ENCODE measurements at regions not wholly inside any gene's neighbourhood (a gene's known extent, or its start where the extent isn't known, plus 50 kb on each side); places are given as distances from the start of the nearest gene placed in this dataset.

DNA sequence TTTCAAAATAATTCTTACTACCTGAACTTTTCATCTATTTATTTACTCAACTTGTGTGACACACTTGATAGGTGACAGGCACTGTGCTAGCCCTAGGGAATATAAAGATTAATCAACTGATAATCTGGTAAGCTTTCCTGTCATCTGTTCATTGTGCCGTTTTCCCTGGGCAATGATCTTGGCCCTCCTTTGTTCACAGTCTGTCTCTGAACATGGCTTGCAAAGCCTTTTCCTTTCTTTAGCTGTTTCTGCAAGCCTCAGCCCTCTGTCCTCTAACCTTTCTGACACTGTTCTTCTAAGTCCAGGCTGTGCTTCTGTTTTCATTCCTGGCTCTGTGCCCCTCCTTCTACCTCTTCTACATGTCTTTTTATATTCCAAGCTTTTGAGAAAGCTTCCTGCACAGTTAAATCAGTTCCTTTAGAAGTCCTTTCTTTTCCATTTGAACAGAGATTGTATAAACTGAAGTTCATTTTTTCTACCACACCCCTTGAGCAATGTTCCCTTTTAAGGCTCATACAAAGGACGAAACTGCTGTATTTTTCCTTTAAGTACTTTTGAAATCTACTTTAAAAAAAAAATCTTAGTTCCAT is 803.0 kb upstream of the ZNF608 start:
- intact Hi-C loops (cut with DNase I): no loop called here
- ATAC-seq (peak in 1 of 2 donors; percentile 58), DNase-seq (no peak)

DNA sequence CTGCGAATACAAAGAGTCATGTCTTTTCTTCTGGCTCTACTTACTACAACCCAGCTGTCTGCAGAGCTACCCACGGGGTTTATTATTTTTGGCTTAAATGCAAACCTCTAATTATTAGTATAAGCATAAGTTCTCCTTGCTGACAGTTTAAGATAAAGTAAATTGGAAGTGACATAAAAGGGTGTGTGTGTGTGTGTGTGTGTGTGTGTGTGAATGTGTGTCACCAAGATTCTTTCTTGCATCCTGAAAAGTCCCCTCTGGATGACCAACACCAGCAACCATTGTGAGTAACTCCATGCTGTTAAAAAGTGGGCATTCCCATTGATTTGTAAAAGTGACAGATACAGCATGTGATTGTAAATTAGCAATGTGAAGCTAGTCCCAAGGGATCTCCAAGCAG is 803.8 kb upstream of the ZNF608 start:
- ATAC-seq (peak; percentile 50 to 88), DNase-seq (no peak)
- intact Hi-C loops (cut with DNase I): no loop called here

DNA sequence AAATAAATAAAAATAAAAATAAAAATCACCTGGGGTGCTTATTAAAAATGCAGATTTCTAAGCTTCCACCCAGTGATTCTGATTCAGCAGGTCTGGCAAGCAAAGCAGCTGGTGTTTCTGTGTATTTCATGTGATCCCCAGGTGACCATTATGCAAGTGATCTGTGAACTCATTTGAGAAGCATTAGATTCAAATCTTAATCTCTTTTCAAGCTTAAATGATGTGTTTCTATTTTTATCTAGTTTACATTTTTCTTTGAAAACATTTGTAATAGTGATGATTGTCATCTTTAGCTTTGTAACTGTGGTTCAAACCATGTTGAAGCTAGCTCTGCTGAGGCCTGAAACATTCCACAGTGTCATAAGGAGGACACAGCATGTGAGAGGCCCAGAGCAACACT is 804.8 kb upstream of the ZNF608 start:
- no peak for ATAC-seq
- intact Hi-C loops (cut with DNase I): no loop called here
- DNase-seq: no peak

DNA sequence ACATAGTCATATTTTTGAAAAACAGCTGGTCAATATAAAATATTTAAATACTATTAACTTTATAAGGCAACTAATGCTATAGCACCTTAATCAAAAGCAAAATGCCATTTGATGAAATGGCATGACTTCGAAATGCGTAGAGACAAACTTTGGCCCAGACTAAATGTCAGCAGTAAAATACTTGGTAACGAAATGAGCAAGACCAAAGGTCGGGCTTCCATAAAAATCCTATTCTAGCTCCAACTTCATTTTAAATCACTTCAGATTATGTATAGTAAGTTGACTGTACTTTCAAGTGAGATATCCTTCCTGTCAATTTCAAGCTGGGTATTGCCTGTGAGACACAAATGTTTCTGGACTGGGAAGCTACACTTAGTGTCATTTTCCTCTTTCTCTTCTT is 805.4 kb upstream of the ZNF608 start:
- DNase-seq: no peak
- intact Hi-C loops (cut with DNase I): no loop called here
- no peak for ATAC-seq

DNA sequence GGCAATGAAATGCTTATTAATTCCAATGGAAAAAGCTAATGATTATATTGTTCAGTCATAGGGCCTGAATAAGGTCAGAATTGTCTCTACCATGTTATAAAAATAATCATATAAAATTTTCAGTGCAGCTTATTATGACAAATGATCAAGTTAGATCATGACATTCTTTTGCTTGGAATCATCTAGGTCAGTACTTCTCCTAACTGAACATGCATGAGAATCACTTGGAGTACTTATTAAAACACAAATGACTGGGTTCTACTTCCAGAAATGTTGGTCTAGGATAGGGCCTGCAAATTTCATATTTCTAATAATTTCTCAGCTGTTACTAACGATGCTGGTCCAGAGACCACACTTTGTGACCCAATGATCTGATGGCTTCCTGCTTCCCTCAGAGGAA is 806.0 kb upstream of the ZNF608 start:
- no peak for DNase-seq
- no peak for ATAC-seq
- intact Hi-C loops (cut with DNase I): no loop called here

DNA sequence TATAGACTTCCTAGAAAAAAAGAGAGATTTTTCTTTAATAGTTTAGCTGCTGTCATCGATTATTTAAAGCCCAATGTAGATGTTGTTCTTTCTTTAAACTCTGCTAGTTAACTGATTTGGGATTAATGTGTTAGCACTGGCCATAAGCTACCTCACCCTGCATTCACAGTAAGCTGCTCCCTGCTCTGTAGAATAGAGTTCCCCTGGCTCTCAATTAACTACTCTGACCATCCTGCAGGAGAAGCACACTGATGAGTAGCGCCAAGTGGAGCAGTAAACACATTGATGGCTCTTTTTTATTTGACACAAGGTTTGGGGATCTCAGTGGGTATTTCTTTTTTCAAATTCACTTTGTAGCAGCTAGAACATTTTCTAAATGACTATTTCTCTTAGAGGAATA is 807.9 kb upstream of the ZNF608 start:
- intact Hi-C loops (cut with DNase I): no loop called here
- ATAC-seq (no peak), DNase-seq (no peak)

DNA sequence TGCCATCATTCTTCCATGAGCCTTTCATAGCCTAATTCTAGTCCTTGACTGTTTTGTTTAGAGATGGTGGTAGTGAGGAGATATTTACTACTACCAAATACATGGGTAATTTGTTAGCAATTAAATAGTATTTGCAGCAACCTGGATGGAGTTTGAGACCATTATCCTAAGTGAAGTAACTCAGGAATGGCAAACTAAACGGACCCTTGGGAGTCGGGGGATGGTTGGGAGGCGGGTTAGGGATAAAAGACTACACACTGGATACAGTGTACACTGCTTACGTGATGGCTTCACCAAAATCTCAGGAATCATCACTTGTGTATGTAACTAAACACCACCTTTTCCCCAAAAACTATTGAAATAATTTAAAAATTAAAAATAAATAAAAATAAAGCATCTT is 809.2 kb upstream of the ZNF608 start:
- intact Hi-C loops (cut with DNase I): no loop called here
- DNase-seq (no peak), ATAC-seq (no peak)

DNA sequence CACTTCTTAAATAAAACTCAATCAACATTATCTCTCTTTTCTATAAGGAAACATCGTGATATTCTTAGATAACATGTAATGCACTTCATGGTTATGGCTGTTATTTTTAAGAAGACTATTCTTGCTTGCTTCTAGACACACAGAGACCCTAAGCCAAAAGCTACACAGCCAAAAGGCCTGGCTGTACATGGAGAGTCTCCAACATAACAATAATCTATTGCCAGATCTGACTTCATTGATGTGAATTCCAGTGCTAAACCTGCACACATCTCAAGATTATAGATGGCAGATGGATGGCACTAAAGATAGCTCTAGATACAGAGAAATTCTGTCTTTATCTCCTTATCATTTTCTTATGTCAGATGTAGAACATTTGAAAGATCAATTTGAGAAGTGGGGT is 811.6 kb upstream of the ZNF608 start:
- intact Hi-C loops (cut with DNase I): no loop called here
- DNase-seq (no peak), ATAC-seq (no peak)

DNA sequence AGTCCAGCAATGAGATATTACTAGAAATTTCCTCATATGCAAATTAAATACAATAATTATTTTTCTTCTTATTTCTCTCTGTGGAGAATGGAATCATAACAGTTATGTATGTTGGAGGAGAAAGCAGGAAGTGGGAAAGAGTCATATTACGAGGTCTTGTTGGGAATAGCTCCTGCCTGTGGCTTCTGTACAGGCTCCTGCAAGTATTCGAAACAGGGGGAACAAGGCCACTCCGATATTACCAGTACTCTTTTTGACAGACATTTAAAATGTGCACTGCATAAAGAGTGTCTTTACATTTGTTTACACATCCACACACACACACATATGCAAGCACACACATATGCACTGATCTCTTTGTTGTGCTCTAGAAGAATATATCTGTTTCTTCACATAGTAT is 812.0 kb upstream of the ZNF608 start:
- ATAC-seq (no peak), DNase-seq (no peak)
- intact Hi-C loops (cut with DNase I): no loop called here

DNA sequence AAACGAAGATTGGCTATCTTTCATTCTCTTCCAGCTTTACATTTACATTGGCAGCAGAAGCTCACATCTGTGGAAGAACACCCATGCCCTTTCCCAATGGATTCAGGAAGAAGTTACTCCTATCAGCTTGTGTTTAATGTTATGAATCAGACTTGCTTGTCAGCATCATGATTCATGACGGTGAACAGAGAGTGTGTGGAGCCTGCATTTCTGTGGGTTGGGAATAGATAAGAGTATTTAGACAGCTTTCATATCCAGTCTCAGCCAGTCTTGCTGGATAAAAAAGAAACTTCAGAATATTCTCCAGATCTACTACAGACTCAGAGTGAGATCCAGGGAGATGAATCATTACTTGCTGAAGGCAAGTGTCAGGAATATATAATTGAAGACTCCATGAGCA is 812.9 kb upstream of the ZNF608 start:
- DNase-seq (peak; percentile 31), ATAC-seq (peak; percentile 63 to 99)

DNA sequence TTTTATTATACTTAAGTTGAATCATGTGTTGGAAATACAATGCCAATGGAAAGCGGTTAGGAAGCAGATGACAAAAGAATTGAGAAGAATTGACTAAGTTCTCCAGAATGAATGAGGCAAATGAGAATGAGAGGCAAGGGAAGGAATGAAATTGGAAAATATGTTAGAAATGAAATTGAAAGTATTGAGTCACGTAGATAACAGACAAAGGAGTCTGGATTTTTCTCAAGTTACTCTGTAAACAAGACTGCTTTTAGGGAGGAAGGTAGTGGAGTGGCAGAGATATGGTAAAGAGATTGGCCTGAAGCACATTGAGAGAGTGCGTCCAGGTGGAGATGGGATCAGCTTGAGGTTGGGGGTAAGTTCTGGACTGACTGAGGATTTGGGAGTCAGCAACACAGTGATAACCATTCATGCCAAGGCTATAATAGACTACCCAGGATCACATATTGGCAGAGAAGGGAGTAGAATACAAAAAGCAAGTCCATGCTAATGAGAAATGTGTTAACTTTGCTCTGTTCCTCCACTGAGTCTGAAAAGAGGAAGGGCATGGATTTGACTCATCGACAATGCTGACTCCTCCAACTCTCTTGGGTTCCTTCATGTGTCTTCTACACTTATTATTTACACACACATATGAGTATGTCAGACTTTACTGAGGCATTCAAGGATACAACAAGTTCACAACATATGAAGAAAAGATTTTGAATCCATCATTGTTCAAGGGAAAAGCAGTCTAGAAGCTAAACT is 814.2 kb upstream of the ZNF608 start:
- ATAC-seq (peak in 1 of 2 donors; percentile 45), DNase-seq (no peak)
- intact Hi-C loops (cut with DNase I): no loop called here

More for the DNA sequence above, 812.9 kb upstream of the ZNF608 start:
- intact Hi-C loops (cut with DNase I): no loop called here

DNA sequence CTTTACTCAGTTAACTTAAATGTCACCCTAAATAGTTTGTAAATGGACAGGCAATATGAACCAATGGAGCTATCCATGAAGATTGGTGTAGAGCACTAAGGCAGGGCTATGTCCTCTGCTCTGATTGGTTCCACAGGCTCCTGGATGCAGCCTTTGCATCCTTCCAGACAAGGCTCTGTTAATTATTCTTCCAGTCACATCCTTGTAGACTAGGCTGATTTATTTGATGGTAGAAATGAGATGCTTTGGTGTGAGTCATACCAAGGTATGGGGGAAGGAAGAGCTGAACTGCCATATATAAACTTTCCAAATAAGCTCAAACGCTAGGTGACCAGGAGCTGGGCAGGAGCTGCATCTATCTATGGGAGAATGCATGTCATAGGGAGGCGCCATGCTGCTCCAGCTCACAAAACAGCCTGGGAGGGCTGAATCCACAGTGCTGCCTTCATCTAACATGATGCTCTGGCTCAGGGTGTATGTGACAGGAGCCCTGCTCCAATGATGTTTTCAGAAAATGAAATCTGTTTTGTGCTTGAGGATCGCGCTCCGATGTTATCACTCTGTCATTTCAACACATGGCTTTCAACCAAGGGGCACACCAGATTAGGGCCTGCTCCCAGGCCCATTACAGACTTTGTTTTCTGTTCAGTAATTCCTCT is 818.0 kb upstream of the ZNF608 start:
- ATAC-seq: no peak

DNA sequence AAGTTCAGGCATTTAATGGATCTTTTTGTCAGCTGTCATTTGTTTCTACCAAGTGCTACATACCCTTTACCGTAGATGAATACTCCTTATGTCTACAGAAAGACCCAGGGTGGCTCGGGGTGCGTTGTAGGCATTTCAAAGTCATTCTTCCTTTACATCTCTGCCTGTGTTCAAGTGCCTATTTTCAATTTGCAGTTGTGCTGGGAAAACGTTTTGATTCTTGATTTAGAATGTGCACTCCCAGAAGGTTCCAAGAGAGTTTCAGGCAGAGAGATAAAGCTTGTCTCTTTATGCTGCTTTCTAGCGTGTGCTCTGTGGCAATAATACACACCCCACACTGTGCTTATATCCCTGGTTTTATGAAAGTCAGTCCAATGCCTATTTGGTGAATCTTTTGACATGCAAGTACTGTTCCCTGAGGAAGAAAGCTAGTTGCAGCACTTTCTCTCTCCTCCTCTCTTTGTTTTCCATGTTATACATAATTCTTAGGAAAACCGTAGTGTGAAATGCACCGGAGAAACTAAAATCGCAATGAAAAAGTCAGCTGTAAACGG is 828.1 kb upstream of the ZNF608 start:
- DNase-seq (no peak), ATAC-seq (no peak)
- intact Hi-C loops (cut with DNase I): no loop called here

More for the DNA sequence above, 818.0 kb upstream of the ZNF608 start:
- DNase-seq: no peak
- intact Hi-C loops (cut with DNase I): no loop called here

DNA sequence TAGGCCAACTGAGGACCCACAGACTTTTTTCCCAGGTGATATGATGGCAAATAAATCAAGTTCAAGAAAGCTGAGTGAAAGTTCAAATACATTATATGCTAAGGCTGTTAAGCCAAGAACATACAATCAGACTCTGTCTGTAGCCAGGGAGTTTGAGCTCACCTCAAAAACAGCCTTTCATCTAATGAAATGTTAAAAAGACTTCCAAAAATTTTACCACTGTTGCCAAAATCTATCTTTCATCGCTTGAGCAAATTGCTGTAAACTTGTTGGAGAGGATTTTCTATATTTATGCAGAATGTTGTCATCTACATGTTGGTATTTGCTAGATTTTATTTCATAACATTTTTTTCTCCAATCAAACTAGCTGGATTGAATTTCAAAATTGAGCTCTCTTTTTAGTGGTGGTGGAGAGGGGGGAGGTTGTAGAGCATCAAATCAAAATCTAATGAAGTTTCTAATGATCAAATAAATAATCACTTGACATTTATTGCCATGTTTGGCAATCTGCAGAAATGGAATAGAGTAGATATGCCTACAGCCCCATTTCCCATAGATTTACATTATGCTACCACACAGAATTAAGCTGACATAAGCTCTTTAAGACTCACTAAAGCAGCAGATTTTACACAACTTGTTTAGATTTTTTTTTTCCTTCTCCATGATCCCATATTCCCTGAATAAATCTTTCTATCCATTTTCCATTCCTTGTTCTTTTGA is 828.9 kb upstream of the ZNF608 start:
- ATAC-seq (no peak), DNase-seq (no peak)
- intact Hi-C loops (cut with DNase I): no loop called here

DNA sequence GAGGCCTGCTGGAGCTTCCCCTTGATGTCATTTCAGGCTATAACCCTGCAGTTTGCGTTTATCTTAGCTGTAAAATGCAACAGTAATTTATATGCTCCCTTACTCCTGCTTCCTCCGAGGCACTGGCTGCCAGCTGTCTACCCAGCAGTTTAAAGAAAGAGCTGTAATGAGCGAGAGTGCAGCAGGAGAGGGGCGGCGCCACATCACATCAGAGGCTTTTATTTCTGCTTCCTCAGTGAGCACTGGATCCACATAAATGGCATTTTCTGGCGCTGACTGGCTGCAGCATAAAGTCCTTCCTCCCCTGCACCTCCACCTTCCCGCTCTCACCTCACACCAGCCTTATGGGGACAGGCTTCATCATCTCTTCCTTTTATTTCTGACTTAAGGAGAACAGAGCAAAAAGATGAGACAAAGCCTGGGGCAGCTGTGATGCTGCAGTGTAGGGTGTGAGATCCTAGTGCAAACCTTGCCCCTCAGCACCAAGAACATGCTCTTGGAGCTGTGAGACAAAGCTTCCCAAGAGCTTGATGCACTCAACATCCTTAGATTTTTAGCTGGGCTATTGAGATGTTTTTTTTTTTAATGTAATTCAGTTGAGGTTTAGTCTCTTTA is 829.6 kb upstream of the ZNF608 start:
- intact Hi-C loops (cut with DNase I): no loop called here
- ATAC-seq (peak; percentile 34 to 64), DNase-seq (no peak)

DNA sequence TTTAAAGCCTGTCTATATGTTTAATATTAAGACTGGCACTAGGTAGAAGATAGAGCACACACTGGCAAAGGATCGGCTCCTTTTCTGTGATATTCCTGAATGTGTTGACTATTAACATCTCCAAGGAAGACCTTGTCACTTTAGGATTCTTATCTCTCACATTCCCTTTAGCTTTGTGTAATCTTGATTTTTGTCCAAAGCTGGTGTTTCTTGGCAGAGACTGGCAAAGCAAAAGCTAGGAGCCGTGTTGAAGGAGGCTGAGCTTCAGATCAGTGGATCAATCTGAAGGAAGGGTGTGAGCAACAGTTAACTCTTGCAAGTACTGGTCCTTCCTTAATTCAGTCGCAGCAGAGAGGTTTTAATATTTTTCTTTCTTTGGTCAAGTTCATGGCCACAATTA is 830.4 kb upstream of the ZNF608 start:
- no peak for ATAC-seq
- no peak for DNase-seq
- intact Hi-C loops (cut with DNase I): no loop called here

DNA sequence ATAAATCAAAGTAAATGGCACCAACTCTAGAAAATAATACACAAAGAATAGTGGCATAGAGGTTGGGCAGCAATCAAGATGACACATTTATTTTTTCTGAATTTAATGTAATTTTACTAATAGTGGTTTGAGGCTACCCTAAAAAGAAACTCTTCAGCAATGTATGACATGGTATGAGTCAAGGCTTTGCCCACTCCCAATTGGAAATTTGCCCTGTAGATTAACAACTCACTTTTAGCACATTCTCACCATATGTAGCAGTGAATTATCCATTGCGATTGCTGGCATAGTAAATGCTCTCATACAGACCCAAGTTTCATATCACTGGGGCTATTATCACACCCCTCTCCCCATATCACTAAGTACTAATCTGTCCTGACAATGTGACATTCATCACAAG is 832.1 kb upstream of the ZNF608 start:
- DNase-seq: no peak
- ATAC-seq: no peak
- intact Hi-C loops (cut with DNase I): no loop called here

DNA sequence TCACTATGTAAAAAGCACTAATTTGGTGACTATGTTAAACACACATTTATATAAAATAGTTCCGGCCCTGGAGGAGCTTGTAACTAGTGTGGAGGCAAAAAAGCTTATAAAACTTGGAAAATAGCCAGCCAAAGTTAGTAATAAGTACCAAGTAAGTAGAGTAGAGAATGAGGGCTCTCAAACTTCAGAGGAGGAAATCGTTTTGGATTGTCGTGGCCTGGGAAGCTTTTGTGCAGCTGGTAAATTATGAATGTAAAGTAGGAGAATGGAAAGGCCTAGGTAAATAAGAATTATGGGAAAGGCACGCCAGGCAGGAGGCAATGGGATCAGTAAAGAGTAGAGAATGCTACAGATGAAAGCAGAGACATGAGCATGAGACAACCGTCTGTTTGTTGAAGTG is 832.7 kb upstream of the ZNF608 start:
- no peak for ATAC-seq
- no peak for DNase-seq
- intact Hi-C loops (cut with DNase I): no loop called here

DNA sequence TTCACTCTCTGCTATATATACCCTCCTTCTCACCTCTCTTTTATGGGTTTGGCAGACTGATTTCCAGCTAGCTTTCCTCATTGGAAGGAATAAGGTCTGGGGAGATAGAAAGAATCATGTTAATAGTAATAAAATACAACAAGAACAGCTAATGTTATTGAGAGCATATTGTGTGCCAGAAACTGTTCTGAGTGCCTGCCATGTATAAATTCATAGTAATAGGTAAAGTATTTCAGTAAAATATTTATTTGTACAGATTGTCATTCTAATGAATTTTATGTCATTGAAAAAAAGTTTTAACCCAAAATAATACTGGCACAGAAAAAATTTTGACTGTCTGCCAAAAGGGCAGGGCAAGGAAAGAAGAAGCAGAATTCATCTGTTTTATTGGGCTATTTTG is 834.9 kb upstream of the ZNF608 start:
- intact Hi-C loops (cut with DNase I): no loop called here
- ATAC-seq: no peak
- no peak for DNase-seq

Measured in left cardiac atrium (tissue), 4 donors.